Ovary (tissue), 3 donors: ENCODE measurements at regions not wholly inside any gene's neighbourhood (a gene's known extent, or its start where the extent isn't known, plus 50 kb on each side); places are given as distances from the start of the nearest gene placed in this dataset.

ENCODE experiments used
- EP300 ChIP-seq: sonication (generic); formaldehyde crosslinking; IDR thresholded peaks from one replicate; pipeline ENCODE4 v1.6.1; 2017; ENCODE audit warnings: antibody characterized with exemption
- POLR2A ChIP-seq: fragments of 450-650 bp; IDR thresholded peaks from one replicate; pipeline ENCODE4 v1.6.1; 2017; ENCODE audit warnings: antibody characterized with exemption, mild to moderate bottlenecking, moderate library complexity
- TF ChIP-seq, protein P1 (sequence below), 3 donors: fragments of 450-650 bp in 2 of 3; fragments of 200-600 bp in 1 of 3; IDR thresholded peaks; one replicate each; pipeline versions ENCODE4 v1.5.1 to v1.8.0; 2016 to 2022; ENCODE audit warnings: antibody characterized with exemption in 3 of 3, mild to moderate bottlenecking in 1 of 3
- donor health status: DM: no; HTN: no; CAD: no.

DNA sequence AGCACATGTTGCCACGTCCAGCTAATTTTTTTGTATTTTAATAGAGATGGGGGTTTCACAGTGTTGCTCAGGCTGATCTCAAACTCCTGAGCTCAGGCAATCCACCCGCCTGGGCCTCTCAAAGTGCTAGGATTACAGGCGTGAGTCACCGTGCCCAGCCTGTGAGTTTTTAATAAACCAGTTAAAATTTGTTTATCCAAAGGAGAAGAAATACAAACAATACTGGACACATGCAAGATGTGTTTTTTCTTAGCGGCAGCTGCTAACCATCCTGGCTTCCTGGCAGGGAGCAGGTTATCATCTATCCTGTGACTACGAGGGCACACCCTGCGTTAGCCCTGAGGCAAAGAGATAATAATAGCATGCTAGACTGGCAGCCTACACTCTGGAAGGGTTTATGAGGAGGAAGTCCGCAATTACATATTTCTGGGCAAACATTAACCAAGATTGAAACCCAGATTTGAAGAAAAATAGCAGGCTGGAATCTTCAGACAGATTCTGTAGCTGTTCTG lies 191.4 kb downstream of the SPRY1 start:
- TF ChIP-seq, protein P1, sequence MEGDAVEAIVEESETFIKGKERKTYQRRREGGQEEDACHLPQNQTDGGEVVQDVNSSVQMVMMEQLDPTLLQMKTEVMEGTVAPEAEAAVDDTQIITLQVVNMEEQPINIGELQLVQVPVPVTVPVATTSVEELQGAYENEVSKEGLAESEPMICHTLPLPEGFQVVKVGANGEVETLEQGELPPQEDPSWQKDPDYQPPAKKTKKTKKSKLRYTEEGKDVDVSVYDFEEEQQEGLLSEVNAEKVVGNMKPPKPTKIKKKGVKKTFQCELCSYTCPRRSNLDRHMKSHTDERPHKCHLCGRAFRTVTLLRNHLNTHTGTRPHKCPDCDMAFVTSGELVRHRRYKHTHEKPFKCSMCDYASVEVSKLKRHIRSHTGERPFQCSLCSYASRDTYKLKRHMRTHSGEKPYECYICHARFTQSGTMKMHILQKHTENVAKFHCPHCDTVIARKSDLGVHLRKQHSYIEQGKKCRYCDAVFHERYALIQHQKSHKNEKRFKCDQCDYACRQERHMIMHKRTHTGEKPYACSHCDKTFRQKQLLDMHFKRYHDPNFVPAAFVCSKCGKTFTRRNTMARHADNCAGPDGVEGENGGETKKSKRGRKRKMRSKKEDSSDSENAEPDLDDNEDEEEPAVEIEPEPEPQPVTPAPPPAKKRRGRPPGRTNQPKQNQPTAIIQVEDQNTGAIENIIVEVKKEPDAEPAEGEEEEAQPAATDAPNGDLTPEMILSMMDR (IDR thresholded peaks at IDR 0.05) = no peak
- TF ChIP-seq POLR2A (no peak), EP300 (no peak)
